Astrocyte of the cerebellum (primary cell): ENCODE measurements at regions not wholly inside any gene's neighbourhood (a gene's known extent, or its start where the extent isn't known, plus 50 kb on each side); places are given as distances from the start of the nearest gene placed in this dataset.

Source experiments
- DNase-seq: peaks from one replicate; pipeline ENCODE4 v3.0.0-alpha.2; 2011; ENCODE audit warnings: low read depth
- H3K4me3 ChIP-seq: 2 replicates; pipeline ENCODE4 v1.5.1; 2011; ENCODE audit warnings: mild to moderate bottlenecking, low read depth, low read length, moderate library complexity
- CTCF ChIP-seq: IDR thresholded peaks from 2 replicates; pipeline ENCODE4 v1.5.1; 2012; ENCODE audit warnings: low read length, low read depth, moderate library complexity, mild to moderate bottlenecking; ENCODE audit errors: missing control alignments
- in situ Hi-C: cut with HindIII; loops from 2 replicates; pipeline ENCODE4 v1.10.0; 2017; ENCODE audit warnings: low sequenced_read_pairs

GRCh38 chr12:42933461-42934081 is 344.0 kb upstream of the PRICKLE1 start:
- no peak for DNase-seq
- in situ Hi-C loops, result no loop called here
- no peak for TF ChIP-seq CTCF
- H3K4me3 ChIP-seq, result no peak overlapping the region

GRCh38 chr12:42932936-42933335 is 343.4 kb upstream of the PRICKLE1 start:
- in situ Hi-C loops, result no loop called here
- TF ChIP-seq CTCF, result no peak
- no peak for DNase-seq
- H3K4me3 ChIP-seq, result no peak overlapping the region

- in situ Hi-C loops, result no loop called here
- TF ChIP-seq CTCF, result no peak
Observed at GRCh38 chr12:42926232-42926631, 336.7 kb upstream of the PRICKLE1 start.

GRCh38 chr12:42924482-42924881 is 334.9 kb upstream of the PRICKLE1 start:
- H3K4me3 ChIP-seq, result no peak overlapping the region
- no peak for TF ChIP-seq CTCF
- DNase-seq, result no peak
- in situ Hi-C loops, result no loop called here

More at GRCh38 chr12:42926232-42926631, 336.7 kb upstream of the PRICKLE1 start:
- H3K4me3 ChIP-seq, result no peak overlapping the region
- DNase-seq, result no peak

GRCh38 chr12:42923583-42923982 is 334.0 kb upstream of the PRICKLE1 start:
- in situ Hi-C loops, result no loop called here
- TF ChIP-seq CTCF, result no peak
- DNase-seq, result no peak
- no peak overlapping the region for H3K4me3 ChIP-seq

- no peak for TF ChIP-seq CTCF
- DNase-seq, result no peak
- in situ Hi-C loops, result no loop called here
- no peak overlapping the region for H3K4me3 ChIP-seq
Observed at GRCh38 chr12:42923156-42923555, 333.6 kb upstream of the PRICKLE1 start.
